Uterus (tissue), 3 donors: ENCODE measurements at regions not wholly inside any gene's neighbourhood (a gene's known extent, or its start where the extent isn't known, plus 50 kb on each side); places are given as distances from the start of the nearest gene placed in this dataset.

Source experiments
- DNase-seq, 2 donors: peaks; one replicate each; pipeline ENCODE4 v3.0.0-alpha.2; 2019 to 2020
- H3K27ac ChIP-seq, 2 donors: fragments of 200-600 bp; sonication (generic); 1 replicate in 1 of 2; 2 replicates in 1 of 2; pipeline ENCODE4 v1.5.1; 2016 to 2018
- H3K27me3 ChIP-seq, 2 donors: fragments of 200-600 bp; sonication (generic); one replicate each; pipeline ENCODE4 v1.5.1; 2018 to 2019; ENCODE audit warnings: control low read depth in 1 of 2
- H3K36me3 ChIP-seq, 2 donors: fragments of 200-600 bp; sonication (generic); one replicate each; pipeline ENCODE4 v1.5.1; 2019; ENCODE audit warnings: control low read depth in 1 of 2
- H3K4me1 ChIP-seq, 2 donors: fragments of 200-600 bp; sonication (generic); one replicate each; pipeline ENCODE4 v1.5.1; 2018 to 2019; ENCODE audit warnings: control low read depth in 1 of 2
- H3K4me3 ChIP-seq, 2 donors: fragments of 200-600 bp; sonication (generic); 1 replicate in 1 of 2; 2 replicates in 1 of 2; pipeline ENCODE4 v1.5.1; 2018 to 2019; ENCODE audit warnings: mild to moderate bottlenecking in 1 of 2
- H3K9me3 ChIP-seq, 2 donors: fragments of 200-600 bp; sonication (generic); one replicate each; pipeline ENCODE4 v1.5.1; 2019; ENCODE audit warnings: control low read depth in 1 of 2
- POLR2A ChIP-seq, 2 donors: fragments of 450-650 bp; IDR thresholded peaks; one replicate each; pipeline ENCODE4 v1.6.1; 2016; ENCODE audit warnings: antibody characterized with exemption in 2 of 2, mild to moderate bottlenecking in 1 of 2, moderate library complexity in 1 of 2
- intact Hi-C: fragments of 100-400 bp; cut with DNase I; formaldehyde crosslinking; loops from one replicate; pipeline ENCODE4 v1.15.1; 2023; ENCODE audit warnings: low total_unique reads
- TF ChIP-seq, protein P1 (sequence below), 4 experiments: fragments of 200-600 bp in 2 of 4; fragments of 450-650 bp in 2 of 4; sonication (generic) in 2 of 4; IDR thresholded peaks; one replicate each; pipeline ENCODE4 v1.5.1; 2016 to 2019; ENCODE audit warnings: antibody characterized with exemption in 4 of 4, mild to moderate bottlenecking in 2 of 4, moderate library complexity in 1 of 4
- donor health status: DM: yes; HTN: yes; CAD: no.

DNA sequence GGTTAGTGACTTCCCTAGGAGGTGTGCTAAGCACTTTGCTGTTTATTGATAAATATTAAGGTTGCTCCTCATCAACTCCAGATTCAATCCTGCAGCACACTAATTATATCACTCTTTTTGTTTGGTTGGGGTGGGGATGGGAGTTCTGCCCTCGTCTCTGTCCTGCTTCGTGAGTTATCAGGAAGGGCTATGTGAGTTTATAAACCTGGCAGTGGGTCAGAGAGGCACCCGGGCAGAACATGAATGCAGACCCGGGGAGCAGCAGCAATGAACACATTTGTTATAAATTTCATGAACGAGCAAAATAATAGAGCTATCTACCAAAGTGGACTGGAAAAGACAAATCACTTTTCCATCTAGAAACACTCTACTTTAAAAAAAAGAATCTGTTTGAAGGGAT, 125.5 kb upstream of the WWC1 start:
- Histone ChIP-seq H3K27me3 (no peaks in the 10 kb centered on the region), H3K36me3 (no peaks in the 10 kb centered on the region), H3K9me3 (no peaks in the 10 kb centered on the region), H3K4me3 (no peak overlapping the region), H3K4me1 (no peaks in the 10 kb centered on the region), H3K27ac (no peak overlapping the region)
- TF ChIP-seq, protein P1, sequence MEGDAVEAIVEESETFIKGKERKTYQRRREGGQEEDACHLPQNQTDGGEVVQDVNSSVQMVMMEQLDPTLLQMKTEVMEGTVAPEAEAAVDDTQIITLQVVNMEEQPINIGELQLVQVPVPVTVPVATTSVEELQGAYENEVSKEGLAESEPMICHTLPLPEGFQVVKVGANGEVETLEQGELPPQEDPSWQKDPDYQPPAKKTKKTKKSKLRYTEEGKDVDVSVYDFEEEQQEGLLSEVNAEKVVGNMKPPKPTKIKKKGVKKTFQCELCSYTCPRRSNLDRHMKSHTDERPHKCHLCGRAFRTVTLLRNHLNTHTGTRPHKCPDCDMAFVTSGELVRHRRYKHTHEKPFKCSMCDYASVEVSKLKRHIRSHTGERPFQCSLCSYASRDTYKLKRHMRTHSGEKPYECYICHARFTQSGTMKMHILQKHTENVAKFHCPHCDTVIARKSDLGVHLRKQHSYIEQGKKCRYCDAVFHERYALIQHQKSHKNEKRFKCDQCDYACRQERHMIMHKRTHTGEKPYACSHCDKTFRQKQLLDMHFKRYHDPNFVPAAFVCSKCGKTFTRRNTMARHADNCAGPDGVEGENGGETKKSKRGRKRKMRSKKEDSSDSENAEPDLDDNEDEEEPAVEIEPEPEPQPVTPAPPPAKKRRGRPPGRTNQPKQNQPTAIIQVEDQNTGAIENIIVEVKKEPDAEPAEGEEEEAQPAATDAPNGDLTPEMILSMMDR (IDR thresholded peaks at IDR 0.05): no peak
- TF ChIP-seq POLR2A (IDR thresholded peaks at IDR 0.05): no peak
- no peak for DNase-seq
- intact Hi-C loops: no loop called here

DNA sequence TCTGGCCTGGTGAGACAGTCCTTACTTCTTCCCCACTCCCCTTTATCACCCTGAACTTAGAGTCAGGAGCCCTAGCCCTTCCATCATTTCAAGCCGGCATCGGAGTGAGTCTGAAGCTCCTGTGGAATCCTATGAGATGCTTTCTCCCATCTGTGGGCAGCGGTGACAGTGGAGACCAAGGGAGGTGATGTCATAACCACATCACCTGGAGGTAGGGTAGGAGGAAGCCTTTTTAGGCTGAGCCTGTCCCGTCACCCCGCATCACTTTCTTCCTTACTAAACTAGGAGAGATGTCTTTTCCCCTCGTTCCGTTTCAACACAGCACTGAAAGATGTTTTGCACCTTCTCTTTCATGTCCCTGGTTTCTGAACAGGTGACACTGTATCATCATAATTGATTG, 124.1 kb upstream of the WWC1 start:
- no peaks in the 10 kb centered on the region for H3K4me1 ChIP-seq

DNA sequence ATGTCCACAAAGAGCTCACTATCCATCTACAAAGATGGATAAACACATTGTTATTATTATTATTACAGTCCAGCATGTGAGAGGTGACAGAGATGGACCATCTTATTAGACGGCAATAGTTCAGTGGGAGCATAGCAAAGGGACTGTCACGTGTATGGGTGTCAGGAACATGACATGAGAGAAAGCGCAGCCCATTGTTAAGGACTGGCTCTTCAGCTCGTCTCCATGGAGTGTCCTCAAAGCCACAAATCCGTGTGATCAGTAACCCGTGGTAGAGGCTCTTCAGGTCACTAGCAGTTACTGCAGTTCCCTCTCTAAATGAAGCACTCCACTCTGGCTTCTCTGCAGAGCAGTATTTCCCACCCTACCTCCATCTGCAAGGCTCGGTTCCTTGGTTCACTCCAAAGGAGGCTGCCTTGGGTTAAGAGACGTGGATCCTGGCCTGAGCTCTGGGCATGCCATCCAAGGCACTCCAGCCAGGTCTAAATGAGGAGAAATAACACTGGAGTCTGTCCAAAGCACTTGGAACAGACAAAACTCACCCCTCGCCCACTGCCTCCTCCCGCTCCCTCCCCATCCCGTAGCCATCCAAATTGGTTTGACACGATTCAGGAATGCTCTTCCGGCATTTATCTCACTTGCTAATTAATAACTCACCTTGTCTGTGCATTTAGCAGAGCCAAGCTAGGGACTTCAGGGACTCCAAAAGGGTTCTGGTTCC, 122.3 kb upstream of the WWC1 start:
- intact Hi-C loops: no loop called here
- H3K4me1 ChIP-seq: no peaks in the 10 kb centered on the region

More for the DNA sequence above, 124.1 kb upstream of the WWC1 start:
- Histone ChIP-seq H3K9me3 (no peaks in the 10 kb centered on the region), H3K27ac (no peak overlapping the region), H3K27me3 (no peaks in the 10 kb centered on the region), H3K4me3 (no peak overlapping the region), H3K36me3 (no peaks in the 10 kb centered on the region)
- DNase-seq: no peak
- TF ChIP-seq, protein P1 (IDR thresholded peaks at IDR 0.05): no peak
- no peak for TF ChIP-seq POLR2A (IDR thresholded peaks at IDR 0.05)
- intact Hi-C loops: no loop called here

DNA sequence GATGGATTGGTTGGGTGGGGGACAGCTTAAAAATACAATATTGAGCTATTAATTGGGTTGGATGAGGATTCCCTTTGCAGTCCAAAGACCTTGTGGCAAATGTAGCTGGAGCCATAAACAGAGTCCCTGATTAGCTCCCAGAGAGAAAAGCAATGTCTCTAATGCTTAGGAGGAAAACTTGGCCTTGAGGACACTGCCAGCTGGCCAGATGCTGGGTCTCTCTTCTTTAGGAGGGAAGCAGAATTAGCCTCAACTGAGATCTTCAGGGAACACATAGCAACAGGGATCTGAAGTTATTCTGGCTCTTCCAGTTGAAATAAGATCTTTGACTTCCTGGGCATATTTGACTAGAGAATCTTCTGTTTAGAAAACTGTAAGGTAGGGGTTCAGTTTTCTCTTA, 121.7 kb upstream of the WWC1 start:
- Histone ChIP-seq H3K9me3 (no peaks in the 10 kb centered on the region), H3K36me3 (no peaks in the 10 kb centered on the region), H3K27ac (no peak overlapping the region), H3K27me3 (no peaks in the 10 kb centered on the region), H3K4me1 (no peaks in the 10 kb centered on the region), H3K4me3 (no peak overlapping the region)
- DNase-seq: no peak
- TF ChIP-seq, protein P1 (IDR thresholded peaks at IDR 0.05): no peak
- no peak for TF ChIP-seq POLR2A (IDR thresholded peaks at IDR 0.05)
- intact Hi-C loops: no loop called here

More for the DNA sequence above, 122.3 kb upstream of the WWC1 start:
- no peak overlapping the region for H3K27ac ChIP-seq
- no peak for DNase-seq
- TF ChIP-seq, protein P1 (IDR thresholded peaks at IDR 0.05): no peak
- TF ChIP-seq POLR2A (IDR thresholded peaks at IDR 0.05): no peak
- no peak overlapping the region for H3K4me3 ChIP-seq
- no peaks in the 10 kb centered on the region for H3K9me3 ChIP-seq
- H3K36me3 ChIP-seq: no peaks in the 10 kb centered on the region
- H3K27me3 ChIP-seq: no peaks in the 10 kb centered on the region

DNA sequence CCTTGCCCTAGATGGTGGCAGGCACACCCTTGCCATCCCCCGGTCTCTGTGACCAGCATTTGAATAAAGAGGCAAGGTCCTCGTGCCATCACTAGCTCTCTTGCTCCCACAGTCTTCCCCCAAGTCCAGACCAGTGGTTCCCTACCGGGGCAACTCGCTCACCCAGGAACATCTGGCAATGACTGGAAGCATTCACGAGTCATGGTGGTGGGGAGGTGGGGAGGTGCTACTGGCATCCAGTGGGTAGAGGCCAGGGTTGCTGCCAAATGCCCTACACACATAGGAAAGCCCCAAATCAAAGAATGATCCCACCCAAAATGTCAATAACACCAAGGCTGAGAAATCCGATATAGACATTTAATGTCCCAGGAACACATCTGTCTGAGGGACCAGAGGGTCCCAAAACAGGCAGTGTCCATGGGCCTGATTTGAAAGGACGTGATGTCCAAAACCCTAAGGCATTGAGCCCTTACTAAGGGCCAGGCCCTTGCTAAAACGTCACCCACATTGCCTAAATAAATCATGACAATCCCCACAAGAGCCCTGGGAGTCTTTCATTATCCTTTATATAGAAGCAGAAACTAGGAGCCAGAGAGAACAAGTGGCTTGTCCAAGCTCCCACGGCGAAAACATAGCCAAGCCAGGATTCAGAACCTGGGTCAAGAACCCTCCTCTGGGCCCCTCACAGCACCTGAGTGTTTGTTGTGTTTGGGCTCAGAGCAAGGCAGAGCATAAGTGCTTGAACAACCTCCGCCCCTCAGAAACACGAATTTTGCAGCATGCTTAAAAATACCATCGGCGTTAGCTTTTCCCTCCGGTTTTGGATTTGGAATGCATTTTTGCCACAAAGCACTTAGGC, 119.3 kb upstream of the WWC1 start:
- no peak for TF ChIP-seq POLR2A (IDR thresholded peaks at IDR 0.05)
- TF ChIP-seq, protein P1 (IDR thresholded peaks at IDR 0.05): no peak
- H3K36me3 ChIP-seq: no peaks in the 10 kb centered on the region
- no peak overlapping the region for H3K27ac ChIP-seq
- no peak for DNase-seq
- no peaks in the 10 kb centered on the region for H3K4me1 ChIP-seq
- no peaks in the 10 kb centered on the region for H3K9me3 ChIP-seq
- H3K27me3 ChIP-seq: no peaks in the 10 kb centered on the region
- no peak overlapping the region for H3K4me3 ChIP-seq
- intact Hi-C loops: no loop called here
